Activated naive CD4-positive, alpha-beta T cell treated with anti-CD3 and anti-CD28 coated beads, Interleukin-2, amount 10 ng/mL, durations not matched to agents 7 days and 5 days (primary cell): ENCODE measurements at regions not wholly inside any gene's neighbourhood (a gene's known extent, or its start where the extent isn't known, plus 50 kb on each side); places are given as distances from the start of the nearest gene placed in this dataset.
"Not testable (repeated sequence)": the region's sequence is repeated elsewhere in the genome, so short reads cannot be mapped to it uniquely, and the experiment has no call there.

Source experiments
- CTCF ChIA-PET: fragments of 350-600 bp; sonication (Branson Sonifier 250); formaldehyde crosslinking; loops from one replicate; lab custom pipeline; 2021; ENCODE audit warnings: antibody characterized with exemption; lab: Charles Lee
- DNase-seq: peaks from one replicate; pipeline ENCODE4 v3.0.0-alpha.2; 2020
- H3K27ac Mint-ChIP-seq: one replicate; pipeline ENCODE4 v1.8.0; 2021; ENCODE audit warnings: mild to moderate bottlenecking, moderate library complexity, mixed read lengths
- H3K27me3 Mint-ChIP-seq: one replicate; pipeline ENCODE4 v1.8.0; 2021; ENCODE audit warnings: mild to moderate bottlenecking, mixed read lengths
- H3K36me3 Mint-ChIP-seq: one replicate; pipeline ENCODE4 v1.8.0; 2021; ENCODE audit warnings: mixed read lengths
- H3K4me1 Mint-ChIP-seq: one replicate; pipeline ENCODE4 v1.8.0; 2021; ENCODE audit warnings: mixed read lengths
- H3K4me3 Mint-ChIP-seq: one replicate; pipeline ENCODE4 v1.8.0; 2021; ENCODE audit warnings: mild to moderate bottlenecking, moderate library complexity, mixed read lengths
- H3K9me3 Mint-ChIP-seq: one replicate; pipeline ENCODE4 v1.8.0; 2021; ENCODE audit warnings: mixed read lengths

- Mint-ChIP-seq H3K4me3 (no peak overlapping the region), H3K27me3 (no peaks in the 10 kb centered on the region), H3K4me1 (no peaks in the 10 kb centered on the region), H3K27ac (no peak overlapping the region), H3K9me3 (no peaks in the 10 kb centered on the region), H3K36me3 (no peaks in the 10 kb centered on the region)
- DNase-seq = no peak
- CTCF ChIA-PET = no interaction called here
Observed at GRCh38 chr7:79604841-79605240, 151.4 kb upstream of the MAGI2 start.

GRCh38 chr7:79598351-79598750 lies 144.9 kb upstream of the MAGI2 start:
- no peak for DNase-seq
- H3K27me3 Mint-ChIP-seq = no peaks in the 10 kb centered on the region
- H3K4me1 Mint-ChIP-seq = no peaks in the 10 kb centered on the region
- H3K36me3 Mint-ChIP-seq = no peaks in the 10 kb centered on the region
- no peak overlapping the region for H3K4me3 Mint-ChIP-seq
- CTCF ChIA-PET = no interaction called here
- no peaks in the 10 kb centered on the region for H3K9me3 Mint-ChIP-seq
- no peak overlapping the region for H3K27ac Mint-ChIP-seq

GRCh38 chr7:79594671-79595070 lies 141.2 kb upstream of the MAGI2 start:
- DNase-seq, H3K27me3 Mint-ChIP-seq, H3K27ac Mint-ChIP-seq, CTCF ChIA-PET, H3K4me3 Mint-ChIP-seq, H3K36me3 Mint-ChIP-seq, H3K4me1 Mint-ChIP-seq, H3K9me3 Mint-ChIP-seq: not testable (repeated sequence)

GRCh38 chr7:79593866-79594301 lies 140.4 kb upstream of the MAGI2 start:
- Mint-ChIP-seq H3K4me3 (no peak overlapping the region), H3K9me3 (no peaks in the 10 kb centered on the region), H3K27me3 (no peaks in the 10 kb centered on the region), H3K27ac (no peak overlapping the region), H3K36me3 (no peaks in the 10 kb centered on the region), H3K4me1 (no peaks in the 10 kb centered on the region)
- no peak for DNase-seq
- CTCF ChIA-PET = no interaction called here

- H3K36me3 Mint-ChIP-seq = no peaks in the 10 kb centered on the region
- CTCF ChIA-PET = no interaction called here
- H3K27me3 Mint-ChIP-seq = no peaks in the 10 kb centered on the region
- DNase-seq = no peak
- no peaks in the 10 kb centered on the region for H3K4me1 Mint-ChIP-seq
- H3K9me3 Mint-ChIP-seq = no peaks in the 10 kb centered on the region
- no peak overlapping the region for H3K27ac Mint-ChIP-seq
- H3K4me3 Mint-ChIP-seq = no peak overlapping the region
Observed at GRCh38 chr7:79590916-79591623, 137.6 kb upstream of the MAGI2 start.

GRCh38 chr7:79590391-79590790 lies 136.9 kb upstream of the MAGI2 start:
- no peak for DNase-seq
- Mint-ChIP-seq H3K27me3 (no peaks in the 10 kb centered on the region), H3K4me1 (no peaks in the 10 kb centered on the region), H3K36me3 (no peaks in the 10 kb centered on the region), H3K27ac (no peak overlapping the region), H3K9me3 (no peaks in the 10 kb centered on the region), H3K4me3 (no peak overlapping the region)
- CTCF ChIA-PET = no interaction called here

GRCh38 chr7:79570903-79571302 lies 117.4 kb upstream of the MAGI2 start:
- Mint-ChIP-seq H3K27ac (no peak overlapping the region), H3K36me3 (no peaks in the 10 kb centered on the region), H3K4me1 (no peaks in the 10 kb centered on the region), H3K27me3 (no peaks in the 10 kb centered on the region), H3K9me3 (peaks cover 2% of the 10 kb centered on the region), H3K4me3 (no peak overlapping the region)
- CTCF ChIA-PET = no interaction called here
- no peak for DNase-seq

- Mint-ChIP-seq H3K4me3 (no peak overlapping the region), H3K9me3 (no peaks in the 10 kb centered on the region), H3K27me3 (no peaks in the 10 kb centered on the region), H3K27ac (no peak overlapping the region), H3K4me1 (no peaks in the 10 kb centered on the region), H3K36me3 (no peaks in the 10 kb centered on the region)
- CTCF ChIA-PET = no interaction called here
- DNase-seq = no peak
Observed at GRCh38 chr7:79563821-79564522, 110.5 kb upstream of the MAGI2 start.

- Mint-ChIP-seq H3K27me3 (no peaks in the 10 kb centered on the region), H3K4me3 (no peak overlapping the region), H3K36me3 (no peaks in the 10 kb centered on the region), H3K9me3 (peaks cover 3% of the 10 kb centered on the region), H3K27ac (no peak overlapping the region), H3K4me1 (no peaks in the 10 kb centered on the region)
- DNase-seq = no peak
- CTCF ChIA-PET = no interaction called here
Observed at GRCh38 chr7:79555571-79555970, 102.1 kb upstream of the MAGI2 start.

GRCh38 chr7:79553811-79554555 lies 100.5 kb upstream of the MAGI2 start:
- H3K36me3 Mint-ChIP-seq = no peaks in the 10 kb centered on the region
- no peaks in the 10 kb centered on the region for H3K27me3 Mint-ChIP-seq
- H3K9me3 Mint-ChIP-seq = peaks cover 3% of the 10 kb centered on the region
- no peaks in the 10 kb centered on the region for H3K4me1 Mint-ChIP-seq
- no peak overlapping the region for H3K27ac Mint-ChIP-seq
- no peak for DNase-seq
- no peak overlapping the region for H3K4me3 Mint-ChIP-seq
- CTCF ChIA-PET = no interaction called here

GRCh38 chr7:79552463-79552862 lies 99.0 kb upstream of the MAGI2 start:
- no peak overlapping the region for H3K27ac Mint-ChIP-seq
- no peak for DNase-seq
- H3K36me3 Mint-ChIP-seq = no peaks in the 10 kb centered on the region
- H3K4me1 Mint-ChIP-seq = no peaks in the 10 kb centered on the region
- CTCF ChIA-PET = no interaction called here
- no peaks in the 10 kb centered on the region for H3K27me3 Mint-ChIP-seq
- H3K9me3 Mint-ChIP-seq = peaks cover 3% of the 10 kb centered on the region
- H3K4me3 Mint-ChIP-seq = no peak overlapping the region

GRCh38 chr7:79548727-79549126 lies 95.3 kb upstream of the MAGI2 start:
- H3K36me3 Mint-ChIP-seq = no peaks in the 10 kb centered on the region
- H3K4me3 Mint-ChIP-seq = no peak overlapping the region
- H3K27me3 Mint-ChIP-seq = no peaks in the 10 kb centered on the region
- no peak for DNase-seq
- H3K27ac Mint-ChIP-seq = no peak overlapping the region
- H3K4me1 Mint-ChIP-seq = no peaks in the 10 kb centered on the region
- H3K9me3 Mint-ChIP-seq = no peaks in the 10 kb centered on the region
- CTCF ChIA-PET = no interaction called here

GRCh38 chr7:79547132-79547531 lies 93.7 kb upstream of the MAGI2 start:
- DNase-seq = no peak
- CTCF ChIA-PET = no interaction called here
- Mint-ChIP-seq H3K9me3 (no peaks in the 10 kb centered on the region), H3K27ac (no peak overlapping the region), H3K36me3 (no peaks in the 10 kb centered on the region), H3K27me3 (no peaks in the 10 kb centered on the region), H3K4me3 (no peak overlapping the region), H3K4me1 (no peaks in the 10 kb centered on the region)

- Mint-ChIP-seq H3K36me3 (no peaks in the 10 kb centered on the region), H3K9me3 (no peaks in the 10 kb centered on the region), H3K27ac (no peak overlapping the region), H3K4me3 (no peak overlapping the region), H3K4me1 (no peaks in the 10 kb centered on the region), H3K27me3 (no peaks in the 10 kb centered on the region)
- no peak for DNase-seq
- CTCF ChIA-PET = no interaction called here
Observed at GRCh38 chr7:79540592-79540991, 87.1 kb upstream of the MAGI2 start.

- H3K4me3 Mint-ChIP-seq = no peak overlapping the region
- H3K9me3 Mint-ChIP-seq = no peaks in the 10 kb centered on the region
- H3K27ac Mint-ChIP-seq = no peak overlapping the region
- CTCF ChIA-PET = no interaction called here
- DNase-seq = no peak
- no peaks in the 10 kb centered on the region for H3K27me3 Mint-ChIP-seq
- no peaks in the 10 kb centered on the region for H3K4me1 Mint-ChIP-seq
- no peaks in the 10 kb centered on the region for H3K36me3 Mint-ChIP-seq
Observed at GRCh38 chr7:79534128-79534527, 80.7 kb upstream of the MAGI2 start.
